ENCODE measurements at regions not wholly inside any gene's neighbourhood (a gene's known extent, or its start where the extent isn't known, plus 50 kb on each side); places are given as distances from the start of the nearest gene placed in this dataset.

DNA sequence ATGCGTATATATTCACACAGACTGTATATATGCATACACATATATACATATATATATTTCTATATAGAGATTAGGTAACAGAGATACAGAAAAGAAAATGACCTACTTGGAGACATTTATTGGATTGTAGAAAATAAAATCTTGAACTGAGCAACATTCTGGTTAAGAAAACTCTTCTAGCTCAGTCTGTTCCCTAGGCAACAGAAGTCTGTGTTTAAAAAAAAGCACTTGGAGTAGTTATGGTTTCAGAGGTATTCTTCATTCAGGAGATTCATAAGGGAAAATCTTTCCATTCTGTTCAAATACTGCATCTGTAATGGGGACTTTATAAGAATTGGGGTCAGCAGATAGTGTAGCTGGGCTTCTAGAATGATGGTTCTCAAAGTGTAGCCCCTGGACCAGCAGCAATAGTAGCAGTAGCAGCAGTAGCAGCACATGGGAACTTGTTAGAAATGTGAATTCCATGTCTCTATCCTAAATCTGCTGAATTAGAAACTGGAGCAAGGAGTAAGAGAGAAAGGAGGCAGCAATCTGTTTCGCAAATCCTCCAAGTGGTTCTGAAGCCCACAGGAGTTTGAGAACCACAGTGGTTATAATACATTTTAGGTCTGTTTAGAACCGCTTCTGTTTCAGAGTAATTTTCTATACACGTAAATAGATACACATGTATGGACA, 112.8 kb upstream of the TMEM108 start:
- TF ChIP-seq, protein P1, sequence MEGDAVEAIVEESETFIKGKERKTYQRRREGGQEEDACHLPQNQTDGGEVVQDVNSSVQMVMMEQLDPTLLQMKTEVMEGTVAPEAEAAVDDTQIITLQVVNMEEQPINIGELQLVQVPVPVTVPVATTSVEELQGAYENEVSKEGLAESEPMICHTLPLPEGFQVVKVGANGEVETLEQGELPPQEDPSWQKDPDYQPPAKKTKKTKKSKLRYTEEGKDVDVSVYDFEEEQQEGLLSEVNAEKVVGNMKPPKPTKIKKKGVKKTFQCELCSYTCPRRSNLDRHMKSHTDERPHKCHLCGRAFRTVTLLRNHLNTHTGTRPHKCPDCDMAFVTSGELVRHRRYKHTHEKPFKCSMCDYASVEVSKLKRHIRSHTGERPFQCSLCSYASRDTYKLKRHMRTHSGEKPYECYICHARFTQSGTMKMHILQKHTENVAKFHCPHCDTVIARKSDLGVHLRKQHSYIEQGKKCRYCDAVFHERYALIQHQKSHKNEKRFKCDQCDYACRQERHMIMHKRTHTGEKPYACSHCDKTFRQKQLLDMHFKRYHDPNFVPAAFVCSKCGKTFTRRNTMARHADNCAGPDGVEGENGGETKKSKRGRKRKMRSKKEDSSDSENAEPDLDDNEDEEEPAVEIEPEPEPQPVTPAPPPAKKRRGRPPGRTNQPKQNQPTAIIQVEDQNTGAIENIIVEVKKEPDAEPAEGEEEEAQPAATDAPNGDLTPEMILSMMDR (IDR thresholded peaks at IDR 0.05), result no peak
- TF ChIP-seq POLR2AphosphoS5 (IDR thresholded peaks at IDR 0.05; ENCODE audit: low read depth, low read length) (no peak), SIN3A (IDR thresholded peaks at IDR 0.05; ENCODE audit: borderline replicate concordance, insufficient read depth, low read depth, low read length) (no peak), REST (IDR thresholded peaks at IDR 0.05; ENCODE audit: insufficient read depth in 1 of 2, low read depth in 2 of 2, low read length in 1 of 2) (no peak)

Data from Panc1 (cell line).